B cell (primary cell): ENCODE measurements at regions not wholly inside any gene's neighbourhood (a gene's known extent, or its start where the extent isn't known, plus 50 kb on each side); places are given as distances from the start of the nearest gene placed in this dataset.
"Not testable (repeated sequence)": the region's sequence is repeated elsewhere in the genome, so short reads cannot be mapped to it uniquely, and the experiment has no call there.

ENCODE experiments used
- ATAC-seq: fragments of 200-7000 bp; cut with Tn5 transposase; one replicate; pipeline ENCODE4 v1.10.0; 2021; ENCODE audit warnings: low read depth, mild to moderate bottlenecking, moderate number of reproducible peaks, moderate library complexity
- CTCF ChIA-PET: fragments of 350-600 bp; sonication (Branson Sonifier 250); formaldehyde crosslinking; loops from one replicate; lab custom pipeline; 2021; ENCODE audit warnings: antibody characterized with exemption, inconsistent platforms; lab: Charles Lee
- POLR2A ChIA-PET: fragments of 350-600 bp; sonication (Branson Sonifier 250); formaldehyde crosslinking; loops from one replicate; lab custom pipeline; 2021; ENCODE audit warnings: antibody characterized with exemption; lab: Charles Lee
- DNase-seq: peaks from one replicate; pipeline ENCODE4 v3.0.0; 2013
- H2AFZ ChIP-seq: 2 replicates; pipeline ENCODE4 v1.6.1; 2012; ENCODE audit warnings: mild to moderate bottlenecking, low read depth, low read length; ENCODE audit not compliant: insufficient read depth, poor library complexity, severe bottlenecking
- H3K27ac ChIP-seq, 2 donors: 1 replicate in 1 of 2; 2 replicates in 1 of 2; pipeline ENCODE4 v1.5.1; 2012 to 2013; ENCODE audit warnings: low read length in 2 of 2, mild to moderate bottlenecking in 2 of 2, moderate library complexity in 1 of 2
- H3K27me3 ChIP-seq, 4 experiments: fragments of 200-600 bp in 1 of 4; sonication (generic) in 1 of 4; replicated peaks in 1 of 4; 1 replicate in 2 of 4; 2 replicates in 2 of 4; pipeline versions ENCODE4 v1.6.1 to v1.7.0; 2013 to 2016; ENCODE audit warnings: low read length in 3 of 4, mild to moderate bottlenecking in 2 of 4, mixed read lengths in 1 of 4, moderate library complexity in 1 of 4; ENCODE audit not compliant: insufficient read depth in 4 of 4, control insufficient read depth in 3 of 4; ENCODE audit errors: control extremely low read depth in 1 of 4
- H3K36me3 ChIP-seq, 2 experiments: replicated peaks in 1 of 2; 1 replicate in 1 of 2; 2 replicates in 1 of 2; pipeline versions ENCODE4 v1.6.1 to v1.7.1; 2013; ENCODE audit warnings: low read length in 1 of 2; ENCODE audit not compliant: insufficient read depth in 2 of 2, control insufficient read depth in 1 of 2; ENCODE audit errors: control extremely low read depth in 1 of 2, extremely low read depth in 1 of 2
- H3K4me1 ChIP-seq, 2 donors: fragments of 200-600 bp in 1 of 2; sonication (generic) in 1 of 2; 1 replicate in 1 of 2; 2 replicates in 1 of 2; pipeline versions ENCODE4 v1.5.1 to v1.6.1; 2013 to 2017; ENCODE audit warnings: low read length in 2 of 2; ENCODE audit not compliant: control insufficient read depth in 2 of 2, insufficient read depth in 2 of 2
- H3K4me2 ChIP-seq: replicated peaks from 2 replicates; pipeline ENCODE3; 2012; ENCODE audit warnings: mild to moderate bottlenecking, low read depth, low read length; ENCODE audit not compliant: poor library complexity, severe bottlenecking
- H3K4me3 ChIP-seq, 5 experiments: fragments of 200-600 bp in 1 of 5; sonication (generic) in 1 of 5; 1 replicate in 3 of 5; 2 replicates in 2 of 5; pipeline versions ENCODE4 v1.5.1 to v1.7.0; 2011 to 2016; ENCODE audit warnings: low read length in 4 of 5, mild to moderate bottlenecking in 4 of 5, low read depth in 2 of 5, control low read depth in 1 of 5, moderate library complexity in 1 of 5; ENCODE audit not compliant: insufficient read depth in 1 of 5; ENCODE audit errors: control extremely low read depth in 1 of 5, extremely low read depth in 1 of 5
- H3K79me2 ChIP-seq: fragments of 200-600 bp; sonication (generic); one replicate; pipeline ENCODE4 v1.6.0; 2016; ENCODE audit warnings: low read length; ENCODE audit not compliant: control insufficient read depth, insufficient read depth
- H3K9ac ChIP-seq: fragments of 200-600 bp; sonication (generic); 2 replicates; pipeline ENCODE4 v1.6.1; 2017; ENCODE audit warnings: mild to moderate bottlenecking, low read length, moderate library complexity
- H3K9me3 ChIP-seq, 3 donors: one replicate each; pipeline versions ENCODE4 v1.6.1 to v1.7.1; 2013; ENCODE audit warnings: low read length in 2 of 3; ENCODE audit not compliant: control insufficient read depth in 2 of 3, insufficient read depth in 1 of 3; ENCODE audit errors: control extremely low read depth in 1 of 3
- H4K20me1 ChIP-seq: 2 replicates; pipeline ENCODE4 v1.6.0; 2012; ENCODE audit warnings: mild to moderate bottlenecking, low read length; ENCODE audit not compliant: insufficient read depth, control insufficient read depth, poor library complexity, severe bottlenecking
- H3K27ac Mint-ChIP-seq: one replicate; pipeline ENCODE4 v1.8.0; 2021; ENCODE audit warnings: mixed read lengths
- H3K27me3 Mint-ChIP-seq: one replicate; pipeline ENCODE4 v1.8.0; 2021; ENCODE audit warnings: mixed read lengths
- H3K4me1 Mint-ChIP-seq: one replicate; pipeline ENCODE4 v1.8.0; 2021; ENCODE audit warnings: mixed read lengths
- H3K4me3 Mint-ChIP-seq: one replicate; pipeline ENCODE4 v1.8.0; 2021; ENCODE audit warnings: mixed read lengths
- H3K9me3 Mint-ChIP-seq: one replicate; pipeline ENCODE4 v1.8.0; 2022; ENCODE audit warnings: mixed read lengths; ENCODE audit not compliant: insufficient read depth
- CTCF ChIP-seq: fragments of 200-600 bp; IDR thresholded peaks from one replicate; pipeline ENCODE4 v1.8.0; 2022; ENCODE audit warnings: antibody characterized with exemption, mild to moderate bottlenecking
- EZH2 ChIP-seq: IDR thresholded peaks from 2 replicates; pipeline ENCODE4 v1.6.1; 2012; ENCODE audit warnings: borderline replicate concordance, low read depth, mild to moderate bottlenecking, moderate library complexity, low read length; ENCODE audit not compliant: insufficient read depth, poor library complexity, severe bottlenecking
- WGBS: methylation state at CpG from one replicate; pipeline ENCODE4 v1.1.5; 2013; ENCODE audit warnings: missing lambda C conversion rate; ENCODE audit not compliant: insufficient coverage; 5-methylcytosine and 5-hydroxymethylcytosine counted together
- intact Hi-C: fragments of 100-400 bp; cut with micrococcal nuclease; formaldehyde crosslinking; loops from one replicate; pipeline ENCODE4 v1.10.0; 2022

- WGBS: no CpG with 5 or more reads among the region's 2 CpGs
- CTCF ChIA-PET: no interaction called here
Observed at GRCh38 chrX:20672476-20672875, 405.8 kb upstream of the RPS6KA3 start.

GRCh38 chrX:20671746-20672145, 405.0 kb upstream of the RPS6KA3 start:
- H3K9me3 Mint-ChIP-seq, H3K4me1 Mint-ChIP-seq, CTCF ChIA-PET, H3K27me3 Mint-ChIP-seq, H3K4me1 ChIP-seq, DNase-seq, H3K27ac Mint-ChIP-seq, POLR2A ChIA-PET, H3K27me3 ChIP-seq, intact Hi-C loops, H3K9me3 ChIP-seq, H3K4me3 ChIP-seq, H3K36me3 ChIP-seq, H3K79me2 ChIP-seq, ATAC-seq, H3K4me3 Mint-ChIP-seq, H2AFZ ChIP-seq, H3K4me2 ChIP-seq, H3K9ac ChIP-seq, H4K20me1 ChIP-seq, H3K27ac ChIP-seq: not testable (repeated sequence)
- no CpG with 5 or more reads among the region's 3 CpGs for WGBS

More at GRCh38 chrX:20672476-20672875, 405.8 kb upstream of the RPS6KA3 start:
- no peaks in the 10 kb centered on the region for H3K9me3 Mint-ChIP-seq
- TF ChIP-seq EZH2: no peak
- TF ChIP-seq CTCF: no peak
- Histone ChIP-seq H3K27me3 (no peaks in the 10 kb centered on the region), H4K20me1 (no peaks in the 10 kb centered on the region), H3K4me1 (no peaks in the 10 kb centered on the region), H3K79me2 (no peaks in the 10 kb centered on the region), H3K4me3 (no peak overlapping the region), H3K27ac (no peak overlapping the region), H3K36me3 (no peaks in the 10 kb centered on the region), H3K9me3 (no peaks in the 10 kb centered on the region), H3K4me2 (no peak overlapping the region), H2AFZ (no peak overlapping the region), H3K9ac (no peak overlapping the region)
- POLR2A ChIA-PET: no interaction called here
- H3K4me3 Mint-ChIP-seq: no peak overlapping the region
- DNase-seq: no peak
- no peak for ATAC-seq
- H3K4me1 Mint-ChIP-seq: no peaks in the 10 kb centered on the region
- H3K27me3 Mint-ChIP-seq: no peaks in the 10 kb centered on the region
- intact Hi-C loops: no loop called here
- no peak overlapping the region for H3K27ac Mint-ChIP-seq
